ENCODE measurements at regions not wholly inside any gene's neighbourhood (a gene's known extent, or its start where the extent isn't known, plus 50 kb on each side); places are given as distances from the start of the nearest gene placed in this dataset.

GRCh38 chr9:75653750-75654149, 236.7 kb upstream of the PCSK5 start:
- intact Hi-C loops (cut with micrococcal nuclease; ENCODE audit: unreplicated experiment), result no loop called here
- BruUV-seq (replicated peaks), result no TSS peak
- ChIA-PET CTCF (no interaction called here), POLR2A (ENCODE audit: unreplicated experiment) (no interaction called here)
- Histone ChIP-seq H3K4me2 (no peak overlapping the region), H3K27me3 (ENCODE audit: insufficient read depth, low read depth) (no peaks in the 10 kb centered on the region), H3K27ac (no peak overlapping the region), H3K9me3 (ENCODE audit: insufficient read depth, low read depth) (no peaks in the 10 kb centered on the region), H3F3A (ENCODE audit: insufficient read depth, low read depth) (no peaks in the 10 kb centered on the region), H2AFZ (no peak overlapping the region), H3K4me1 (replicated peaks; ENCODE audit: insufficient read depth) (no peaks in the 10 kb centered on the region), H4K20me1 (ENCODE audit: insufficient read depth) (no peaks in the 10 kb centered on the region), H3K9me2 (ENCODE audit: insufficient read depth) (no peaks in the 10 kb centered on the region), H3K36me3 (ENCODE audit: low read depth) (no peaks in the 10 kb centered on the region), H3K4me3 (no peak overlapping the region), H3K79me2 (ENCODE audit: low read depth) (no peaks in the 10 kb centered on the region)
- no peak for TF ChIP-seq EZH2 (IDR thresholded peaks at IDR 0.05; ENCODE audit: low read depth)
- no peak for TF ChIP-seq CTCF (conservative IDR thresholded peaks at IDR 0.05)
- no peak for DNase-seq

- H3F3A ChIP-seq (ENCODE audit: insufficient read depth, low read depth), result no peaks in the 10 kb centered on the region
- no peak for TF ChIP-seq EZH2 (IDR thresholded peaks at IDR 0.05; ENCODE audit: low read depth)
- no peak for TF ChIP-seq CTCF (conservative IDR thresholded peaks at IDR 0.05)
- POLR2A ChIA-PET (ENCODE audit: unreplicated experiment), result no interaction called here
- no peaks in the 10 kb centered on the region for H3K79me2 ChIP-seq (ENCODE audit: low read depth)
- H3K4me3 ChIP-seq, result no peak overlapping the region
- no peaks in the 10 kb centered on the region for H3K36me3 ChIP-seq (ENCODE audit: low read depth)
- intact Hi-C loops (cut with micrococcal nuclease; ENCODE audit: unreplicated experiment), result no loop called here
- no peaks in the 10 kb centered on the region for H3K4me1 ChIP-seq (replicated peaks; ENCODE audit: insufficient read depth)
- BruUV-seq (replicated peaks), result no TSS peak
- no peak overlapping the region for H3K27ac ChIP-seq
- H3K4me2 ChIP-seq, result no peak overlapping the region
- no peaks in the 10 kb centered on the region for H3K9me2 ChIP-seq (ENCODE audit: insufficient read depth)
- CTCF ChIA-PET, result no interaction called here
- no peaks in the 10 kb centered on the region for H4K20me1 ChIP-seq (ENCODE audit: insufficient read depth)
- no peak for DNase-seq
- H3K27me3 ChIP-seq (ENCODE audit: insufficient read depth, low read depth), result no peaks in the 10 kb centered on the region
- no peak overlapping the region for H2AFZ ChIP-seq
- no peaks in the 10 kb centered on the region for H3K9me3 ChIP-seq (ENCODE audit: insufficient read depth, low read depth)
These were observed 233.5 kb upstream of the PCSK5 start for GRCh38 chr9:75657015-75657414.

GRCh38 chr9:75658301-75658905, 232.1 kb upstream of the PCSK5 start:
- Histone ChIP-seq H2AFZ (no peak overlapping the region), H3K27ac (no peak overlapping the region), H3K36me3 (ENCODE audit: low read depth) (no peaks in the 10 kb centered on the region), H3K4me1 (replicated peaks; ENCODE audit: insufficient read depth) (no peaks in the 10 kb centered on the region), H3K4me3 (no peak overlapping the region), H4K20me1 (ENCODE audit: insufficient read depth) (no peaks in the 10 kb centered on the region), H3K4me2 (no peak overlapping the region), H3K9me3 (ENCODE audit: insufficient read depth, low read depth) (no peaks in the 10 kb centered on the region), H3K27me3 (ENCODE audit: insufficient read depth, low read depth) (no peaks in the 10 kb centered on the region), H3F3A (ENCODE audit: insufficient read depth, low read depth) (no peaks in the 10 kb centered on the region), H3K79me2 (ENCODE audit: low read depth) (no peaks in the 10 kb centered on the region), H3K9me2 (ENCODE audit: insufficient read depth) (no peaks in the 10 kb centered on the region)
- intact Hi-C loops (cut with micrococcal nuclease; ENCODE audit: unreplicated experiment), result no loop called here
- no peak for DNase-seq
- CTCF ChIA-PET, result no interaction called here
- TF ChIP-seq EZH2 (IDR thresholded peaks at IDR 0.05; ENCODE audit: low read depth) (no peak), CTCF (conservative IDR thresholded peaks at IDR 0.05) (no peak)
- BruUV-seq (replicated peaks), result no TSS peak
- POLR2A ChIA-PET (ENCODE audit: unreplicated experiment), result no interaction called here
